SU-DHL-6 (cell line): ENCODE measurements at regions not wholly inside any gene's neighbourhood (a gene's known extent, or its start where the extent isn't known, plus 50 kb on each side); places are given as distances from the start of the nearest gene placed in this dataset.

Experiments used
- CTCF ChIP-seq: fragments of 200-600 bp; sonication (generic); IDR thresholded peaks from one replicate; pipeline ENCODE4 v1.5.1; 2017; ENCODE audit warnings: antibody characterized with exemption, mild to moderate bottlenecking, low read length, moderate library complexity; ENCODE audit not compliant: insufficient read depth, poor library complexity, severe bottlenecking
- EZH2phosphoT487 ChIP-seq: fragments of 200-600 bp; sonication (generic), shearing (Covaris generic); conservative IDR thresholded peaks from 2 replicates; pipeline ENCODE4 v1.6.1; 2018; ENCODE audit warnings: mild to moderate bottlenecking, antibody characterized with exemption, low read length, moderate library complexity, mixed read lengths

- TF ChIP-seq CTCF (no peak), EZH2phosphoT487 (no peak)
Observed at GRCh38 chr7:106537119-106537518, 123.8 kb downstream of the CCDC71L start.
